Stimulated activated CD4-positive, alpha-beta T cell treated with anti-CD3 and anti-CD28 coated beads, Interleukin-1b, Interleukin-23, amount 100 ng/mL, for 24 hours (primary cell): ENCODE measurements at regions not wholly inside any gene's neighbourhood (a gene's known extent, or its start where the extent isn't known, plus 50 kb on each side); places are given as distances from the start of the nearest gene placed in this dataset.
"Not testable (repeated sequence)": the region's sequence is repeated elsewhere in the genome, so short reads cannot be mapped to it uniquely, and the experiment has no call there.

Experiments used
- DNase-seq, 4 experiments: peaks; one replicate each; pipeline ENCODE4 v3.0.0-alpha.2; 2020; ENCODE audit warnings: low read depth in 4 of 4, low spot score in 1 of 4

- no peak for DNase-seq
Measured at GRCh38 chr7:9201928-9202327, 768.5 kb downstream of the NXPH1 start.

- DNase-seq, result no peak
Measured at GRCh38 chr7:9204571-9204970, 771.2 kb downstream of the NXPH1 start.

DNA sequence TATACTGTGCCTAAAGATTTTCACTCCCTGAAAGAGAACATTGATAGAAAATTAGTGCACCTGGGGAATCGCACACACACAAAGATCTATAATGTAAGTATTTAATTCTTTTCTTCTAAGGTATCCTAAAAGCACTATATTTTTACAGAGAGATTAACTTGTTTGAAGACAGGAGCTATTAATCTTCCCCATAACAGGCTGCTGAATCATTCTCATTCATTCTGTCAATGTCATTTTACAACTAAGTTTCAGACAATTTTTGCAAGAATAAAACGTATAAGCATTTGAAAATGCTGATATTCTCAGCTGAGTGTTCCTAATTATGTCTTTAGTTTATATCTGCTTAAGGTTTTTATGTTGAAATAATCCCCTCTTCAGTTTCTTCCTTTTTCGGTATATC, 776.7 kb downstream of the NXPH1 start:
- DNase-seq, result no peak

DNA sequence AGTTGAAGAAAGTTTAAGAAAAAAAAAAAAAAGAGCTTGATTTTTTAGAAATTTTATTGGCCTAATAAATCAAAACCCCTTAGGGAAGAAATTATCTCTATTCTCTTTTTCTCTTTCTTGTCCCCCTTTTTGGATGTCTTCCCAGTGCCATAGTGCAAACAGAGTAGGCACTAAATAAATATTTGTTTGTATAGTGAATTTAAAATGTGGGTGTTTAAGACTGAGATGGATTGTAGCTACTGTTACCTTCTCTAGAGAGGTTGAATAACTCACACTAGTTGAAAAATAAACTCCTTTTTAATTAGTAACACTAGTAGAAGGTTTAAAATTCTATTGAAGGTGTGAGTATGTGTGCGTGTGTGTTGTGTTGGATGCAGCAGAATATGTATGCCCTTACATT, 783.8 kb downstream of the NXPH1 start:
- DNase-seq, result no peak

- DNase-seq, result no peak
Measured at GRCh38 chr7:9226500-9226899, 793.1 kb downstream of the NXPH1 start.

- no peak for DNase-seq
Measured at GRCh38 chr7:9231630-9232121, 798.3 kb downstream of the NXPH1 start.

- DNase-seq, result no peak
Measured at GRCh38 chr7:9240001-9240400, 806.6 kb downstream of the NXPH1 start.

DNA sequence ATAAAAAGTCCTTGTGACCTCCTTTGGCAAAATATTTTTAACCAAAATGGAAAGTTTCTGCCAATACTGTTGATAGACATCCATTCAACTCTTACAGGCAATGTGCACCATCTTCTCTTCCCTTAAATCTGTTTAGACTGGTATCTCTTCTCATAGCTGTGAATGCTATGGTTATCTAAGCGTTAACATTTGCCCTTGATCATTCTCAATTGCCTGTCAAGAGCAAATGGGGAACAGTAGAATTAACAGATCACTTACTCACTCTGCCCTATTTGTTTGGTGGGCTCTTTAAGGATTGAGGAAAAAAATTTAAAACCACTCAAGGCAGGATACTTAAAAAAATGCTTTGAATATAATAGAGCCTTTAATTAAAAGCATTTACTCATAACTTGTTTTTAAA, 808.4 kb downstream of the NXPH1 start:
- no peak for DNase-seq

DNA sequence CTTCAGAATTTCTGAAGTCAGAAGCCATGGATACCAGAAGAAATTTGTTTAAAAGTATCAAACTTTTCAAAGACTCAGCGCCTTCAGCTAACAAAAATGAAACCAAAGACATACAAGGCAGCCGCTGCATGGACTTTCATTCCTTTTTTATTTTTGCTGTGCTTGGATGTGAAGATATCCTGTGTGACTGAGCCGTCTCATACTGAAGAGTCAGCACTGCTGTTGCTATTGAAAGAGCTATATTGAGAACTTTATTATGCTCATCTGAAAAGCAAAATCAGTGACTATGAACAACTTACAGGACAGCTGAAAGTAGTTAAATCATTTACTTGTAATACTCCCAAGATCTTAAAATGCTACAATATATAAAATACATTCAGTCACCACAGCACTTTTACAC, 809.2 kb downstream of the NXPH1 start:
- DNase-seq, result no peak

DNA sequence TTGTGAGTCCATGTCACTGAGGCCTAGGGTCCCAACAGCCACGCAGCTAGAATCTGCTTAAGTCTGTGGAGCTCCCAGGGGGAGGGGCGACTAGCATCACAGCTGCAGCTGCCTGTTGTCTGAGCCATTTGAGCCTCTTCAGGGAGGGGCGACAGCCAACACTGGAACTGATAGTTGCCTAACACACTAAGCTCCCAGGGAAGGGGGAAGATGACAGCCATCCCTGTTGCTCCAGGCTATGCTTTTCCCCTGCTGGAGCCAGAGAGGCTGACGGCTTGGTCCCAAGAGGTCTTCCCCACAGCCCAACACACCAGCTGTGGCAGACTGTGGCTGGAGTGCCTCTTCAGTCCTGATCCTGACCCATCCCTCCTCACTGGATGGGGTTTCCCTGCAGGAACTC, 817.5 kb downstream of the NXPH1 start:
- DNase-seq, result no peak

- DNase-seq, result no peak
Measured at GRCh38 chr7:9264395-9264794, 831.0 kb downstream of the NXPH1 start.

GRCh38 chr7:9280088-9280487, 846.7 kb downstream of the NXPH1 start:
- DNase-seq, result no peak

DNA sequence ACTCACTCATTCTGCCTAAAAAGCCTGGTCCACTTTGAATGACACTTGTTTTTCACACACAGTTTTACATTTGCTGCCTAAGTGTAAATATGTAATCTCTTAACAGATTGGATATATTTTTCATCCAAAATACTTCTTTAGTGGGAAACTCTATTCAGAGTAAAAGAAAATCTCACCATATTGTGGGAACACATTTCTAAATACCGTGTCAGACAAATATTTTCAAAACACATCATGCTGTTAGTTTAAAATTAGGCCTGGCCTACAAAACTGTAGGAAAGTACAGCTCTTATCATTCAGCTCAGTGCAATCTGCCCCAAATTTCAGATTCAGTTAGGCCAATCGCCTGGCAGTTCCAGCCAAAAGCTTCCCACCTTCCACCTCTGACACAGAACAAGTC, 849.8 kb downstream of the NXPH1 start:
- DNase-seq, result no peak

DNA sequence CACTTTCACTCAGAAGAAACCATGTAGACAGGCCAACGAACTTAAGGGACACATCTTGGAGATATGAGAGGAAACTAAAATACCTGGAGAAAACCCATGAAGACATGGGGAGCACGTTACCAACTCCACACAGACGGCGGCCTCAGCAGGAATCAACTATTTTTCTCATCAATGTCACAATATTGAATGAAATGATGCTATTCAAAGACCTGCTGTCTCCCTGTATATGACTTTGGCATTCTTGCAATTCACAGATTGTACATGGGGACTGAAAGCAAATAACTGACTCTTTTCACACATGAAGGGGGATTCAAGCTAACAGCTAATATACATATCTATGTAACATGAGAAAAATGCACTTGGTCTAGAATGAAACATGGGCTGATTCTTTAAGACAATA, 869.0 kb downstream of the NXPH1 start:
- no peak for DNase-seq

GRCh38 chr7:9307131-9307530, 873.7 kb downstream of the NXPH1 start:
- DNase-seq, result no peak

- DNase-seq, result no peak
Measured at GRCh38 chr7:9324513-9324912, 891.1 kb downstream of the NXPH1 start.

DNA sequence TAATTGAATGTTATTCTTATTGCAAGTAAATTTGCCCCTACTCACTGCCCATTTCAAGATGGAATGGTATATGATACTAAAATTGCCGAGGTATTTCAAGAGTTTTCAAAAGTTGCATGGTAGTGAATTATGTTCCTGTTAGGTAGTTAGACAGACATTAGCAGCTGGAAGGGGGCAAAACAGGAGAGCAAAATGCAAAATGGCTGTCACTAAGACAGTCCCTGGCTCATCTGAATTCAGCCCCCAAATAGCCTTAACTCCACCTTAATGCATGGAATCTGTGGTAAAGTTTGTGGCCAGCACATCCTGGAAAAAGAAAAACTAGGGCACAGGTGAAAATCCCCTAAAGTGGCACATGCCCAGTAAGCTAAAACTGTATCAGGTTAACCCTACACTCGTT, 894.9 kb downstream of the NXPH1 start:
- no peak for DNase-seq

DNA sequence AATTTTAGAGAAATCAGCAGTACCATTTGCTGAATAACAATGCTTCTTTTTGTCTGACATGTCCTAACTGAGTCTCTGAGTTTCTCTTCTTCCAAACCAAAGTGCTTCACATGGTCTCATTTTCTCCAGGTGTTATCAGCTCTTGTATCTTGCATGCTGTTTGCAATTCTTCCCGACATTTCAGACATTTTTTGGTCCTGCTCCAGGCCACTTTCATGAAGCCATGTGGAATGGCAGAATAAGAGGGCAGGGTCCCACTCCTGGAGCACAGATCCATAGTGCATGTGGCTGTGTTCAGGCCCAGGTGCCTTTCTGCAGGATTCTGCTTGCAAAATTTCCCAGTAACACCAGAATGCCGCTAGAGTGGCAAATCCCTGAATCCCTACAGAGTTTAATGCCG, 916.2 kb downstream of the NXPH1 start:
- DNase-seq, result no peak

DNA sequence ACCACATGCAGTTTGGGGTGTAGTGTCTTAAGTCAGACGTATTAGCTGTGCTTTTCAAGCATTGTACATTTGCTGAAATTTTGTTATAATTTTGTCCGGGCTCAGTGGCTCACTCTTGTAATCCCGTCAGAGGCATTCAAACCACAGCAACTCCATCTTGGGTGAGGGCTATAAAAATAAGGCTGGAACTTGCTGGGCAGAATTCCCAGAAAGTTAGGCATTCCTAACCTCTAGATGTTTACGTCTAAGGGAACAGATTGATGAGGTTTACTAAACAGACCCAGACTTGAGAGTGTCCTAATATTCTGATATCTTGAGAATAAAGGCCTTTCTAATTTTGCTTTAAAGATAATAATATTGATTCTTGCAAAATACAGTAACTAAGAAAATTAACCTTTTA, 957.8 kb downstream of the NXPH1 start:
- no peak for DNase-seq

DNA sequence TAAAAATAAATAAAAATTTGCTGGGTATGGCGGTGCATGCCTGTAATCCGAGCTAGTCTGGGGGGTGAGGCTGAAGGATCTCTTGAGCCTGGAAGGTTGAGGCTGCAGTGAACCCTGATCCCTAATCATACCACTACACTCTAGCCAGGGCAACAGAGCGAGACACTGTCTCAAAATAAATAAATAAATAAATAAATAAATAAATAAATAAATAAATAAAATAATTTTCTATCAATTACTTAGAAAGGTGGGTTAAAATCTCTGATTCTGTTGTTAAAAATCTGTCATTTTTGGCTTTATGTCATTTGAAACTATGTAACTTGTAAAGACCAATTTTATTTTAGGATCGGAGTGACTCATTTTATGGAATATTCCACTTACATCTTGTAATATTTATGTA, 958.6 kb downstream of the NXPH1 start:
- no peak for DNase-seq

- not testable (repeated sequence) for DNase-seq
Measured at GRCh38 chr7:9404386-9404785, 971.0 kb downstream of the NXPH1 start.

DNA sequence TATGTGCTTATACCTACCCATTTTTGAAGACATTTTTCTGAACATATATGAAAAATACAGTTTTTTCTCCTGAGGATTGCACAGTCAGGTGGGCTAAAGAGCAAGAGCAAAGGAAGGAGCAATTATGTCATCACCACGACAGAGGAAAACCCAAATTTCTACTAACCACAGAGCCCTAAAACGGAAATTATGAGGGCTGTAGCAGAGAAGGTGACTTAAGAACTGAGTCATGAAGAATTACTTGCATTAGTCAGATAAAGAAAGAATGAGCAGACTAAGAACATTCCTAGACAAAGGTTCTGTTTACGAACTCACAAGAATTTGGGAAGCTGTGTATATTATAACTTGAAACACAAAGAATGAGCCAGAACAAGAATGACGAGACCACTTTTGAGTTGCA, 974.4 kb downstream of the NXPH1 start:
- DNase-seq, result no peak

DNA sequence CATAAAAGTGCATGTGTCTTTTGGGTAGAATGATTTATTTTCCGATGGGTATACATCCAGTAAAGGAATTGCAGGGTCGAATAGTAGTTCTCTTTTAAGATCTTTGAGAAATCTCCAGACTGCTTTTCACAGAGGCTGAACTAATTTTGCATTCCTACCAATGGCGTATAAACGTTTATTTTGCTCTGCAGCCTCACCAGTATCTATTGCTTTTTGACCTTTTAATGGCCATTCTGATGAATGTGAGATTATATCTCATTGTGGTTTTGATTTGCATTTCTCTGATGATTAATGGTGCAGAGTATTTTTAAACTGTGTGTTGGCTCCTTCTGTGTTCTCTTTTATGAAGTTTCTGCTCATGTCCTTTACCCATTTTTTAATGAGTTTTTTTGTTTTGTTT, 1020.1 kb downstream of the NXPH1 start:
- DNase-seq, result no peak

DNA sequence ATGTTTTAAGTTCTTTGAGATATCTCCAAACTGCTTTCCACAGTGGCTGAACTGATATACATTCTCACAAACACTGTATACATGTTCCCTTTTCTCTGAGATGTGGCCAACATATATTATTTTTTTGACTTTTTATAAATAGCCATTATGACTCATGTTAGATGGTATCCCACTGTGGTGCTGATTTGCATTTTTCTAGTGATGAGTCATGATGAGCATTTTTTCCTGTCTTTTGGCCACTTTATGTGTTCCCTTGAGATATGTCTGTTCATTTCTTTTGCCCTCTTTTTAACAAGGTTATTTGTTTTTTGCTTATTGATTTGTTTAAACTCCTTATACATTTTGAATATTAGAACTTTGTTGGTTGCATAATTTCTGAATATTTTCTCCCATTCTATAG, 1055.1 kb downstream of the NXPH1 start:
- no peak for DNase-seq
